Smooth muscle cell (in vitro differentiated cells): ENCODE measurements at regions not wholly inside any gene's neighbourhood (a gene's known extent, or its start where the extent isn't known, plus 50 kb on each side); places are given as distances from the start of the nearest gene placed in this dataset.

Source experiments
- DNase-seq: peaks from one replicate; lab custom pipeline; 2025; ENCODE audit not compliant: unreplicated experiment; lab: John Stamatoyannopoulos, UW
- H2AFZ ChIP-seq: fragments of 200-600 bp; sonication (generic); 2 replicates; pipeline ENCODE4 v1.6.0; 2016; ENCODE audit warnings: antibody characterized with exemption, low read depth, mild to moderate bottlenecking
- H3F3A ChIP-seq: fragments of 200-600 bp; sonication (generic); 2 replicates; pipeline ENCODE4 v1.6.0; 2017; ENCODE audit warnings: antibody characterized with exemption, low read depth
- H3K27ac ChIP-seq: fragments of 200-600 bp; sonication (generic); 2 replicates; pipeline ENCODE4 v1.5.1; 2016; ENCODE audit warnings: low read depth, mild to moderate bottlenecking
- H3K27me3 ChIP-seq: fragments of 200-600 bp; sonication (generic); 2 replicates; pipeline ENCODE4 v1.6.1; 2016; ENCODE audit warnings: low read depth, mild to moderate bottlenecking
- H3K36me3 ChIP-seq: fragments of 200-600 bp; sonication (generic); 2 replicates; pipeline ENCODE4 v1.5.1; 2016; ENCODE audit warnings: low read depth
- H3K4me1 ChIP-seq: fragments of 200-600 bp; sonication (generic); 2 replicates; pipeline ENCODE4 v1.5.1; 2016; ENCODE audit warnings: low read depth
- H3K4me2 ChIP-seq: fragments of 200-600 bp; sonication (generic); 2 replicates; pipeline ENCODE4 v1.6.0; 2016; ENCODE audit warnings: mild to moderate bottlenecking
- H3K4me3 ChIP-seq: fragments of 200-600 bp; sonication (generic); 2 replicates; pipeline ENCODE4 v1.5.1; 2016; ENCODE audit warnings: mild to moderate bottlenecking
- H3K79me2 ChIP-seq: fragments of 200-600 bp; sonication (generic); 2 replicates; pipeline ENCODE4 v1.6.0; 2016; ENCODE audit warnings: low read depth, mild to moderate bottlenecking
- H3K9ac ChIP-seq: fragments of 200-600 bp; sonication (generic); 2 replicates; pipeline ENCODE4 v1.6.0; 2016; ENCODE audit warnings: low read depth
- H3K9me3 ChIP-seq: fragments of 200-600 bp; sonication (generic); replicated peaks from 2 replicates; pipeline ENCODE4 v1.5.1; 2016; ENCODE audit warnings: low read depth
- H4K20me1 ChIP-seq: fragments of 200-600 bp; sonication (generic); 2 replicates; pipeline ENCODE4 v1.6.0; 2016; ENCODE audit warnings: low read depth
- CTCF ChIP-seq: fragments of 200-600 bp; sonication (generic); IDR thresholded peaks from 2 replicates; pipeline ENCODE4 v1.5.1; 2017; ENCODE audit warnings: borderline replicate concordance, mild to moderate bottlenecking, antibody characterized with exemption; ENCODE audit not compliant: insufficient read depth, poor library complexity, severe bottlenecking
- WGBS: methylation state at CpG from one replicate; pipeline ENCODE4 v1.1.7; 2016; ENCODE audit warnings: low lambda C conversion rate; 5-methylcytosine and 5-hydroxymethylcytosine counted together

- Histone ChIP-seq H3K79me2 (no peaks in the 10 kb centered on the region), H4K20me1 (no peaks in the 10 kb centered on the region), H3K27me3 (peaks cover 4% of the 10 kb centered on the region), H3K9ac (no peak overlapping the region), H3K36me3 (no peaks in the 10 kb centered on the region), H3F3A (no peaks in the 10 kb centered on the region), H3K4me3 (no peak overlapping the region), H3K4me2 (no peak overlapping the region), H2AFZ (no peak overlapping the region), H3K9me3 (no peaks in the 10 kb centered on the region), H3K27ac (no peak overlapping the region), H3K4me1 (no peaks in the 10 kb centered on the region)
- no peak for DNase-seq
- no peak for TF ChIP-seq CTCF
- WGBS = 94% methylated on average over 4 of the region's 4 CpGs
Measured at GRCh38 chr13:60679131-60679530, 282.1 kb downstream of the TDRD3 start.

GRCh38 chr13:60671386-60671785, 274.4 kb downstream of the TDRD3 start:
- no peak for DNase-seq
- no peak overlapping the region for H2AFZ ChIP-seq
- no peaks in the 10 kb centered on the region for H3K9me3 ChIP-seq
- peaks cover 4% of the 10 kb centered on the region for H3K27me3 ChIP-seq
- no peak for TF ChIP-seq CTCF
- no peaks in the 10 kb centered on the region for H3K4me1 ChIP-seq
- no peaks in the 10 kb centered on the region for H3F3A ChIP-seq
- no peaks in the 10 kb centered on the region for H3K79me2 ChIP-seq
- no peak overlapping the region for H3K9ac ChIP-seq
- H3K4me3 ChIP-seq = no peak overlapping the region
- H3K4me2 ChIP-seq = no peak overlapping the region
- H4K20me1 ChIP-seq = no peaks in the 10 kb centered on the region
- H3K36me3 ChIP-seq = no peaks in the 10 kb centered on the region
- no peak overlapping the region for H3K27ac ChIP-seq

GRCh38 chr13:60663788-60664187, 266.8 kb downstream of the TDRD3 start:
- H3K36me3 ChIP-seq = no peaks in the 10 kb centered on the region
- no peaks in the 10 kb centered on the region for H3F3A ChIP-seq
- no peak for DNase-seq
- WGBS = 97% methylated on average over 4 of the region's 4 CpGs
- H3K27me3 ChIP-seq = no peaks in the 10 kb centered on the region
- no peak overlapping the region for H3K4me3 ChIP-seq
- H3K9ac ChIP-seq = no peak overlapping the region
- H3K79me2 ChIP-seq = no peaks in the 10 kb centered on the region
- no peaks in the 10 kb centered on the region for H3K9me3 ChIP-seq
- H4K20me1 ChIP-seq = no peaks in the 10 kb centered on the region
- H3K27ac ChIP-seq = no peak overlapping the region
- TF ChIP-seq CTCF = no peak
- no peaks in the 10 kb centered on the region for H3K4me1 ChIP-seq
- no peak overlapping the region for H2AFZ ChIP-seq
- no peak overlapping the region for H3K4me2 ChIP-seq

- no peak for TF ChIP-seq CTCF
- H3K4me2 ChIP-seq = no peak overlapping the region
- H3K9ac ChIP-seq = no peak overlapping the region
- no peak overlapping the region for H2AFZ ChIP-seq
- no peaks in the 10 kb centered on the region for H3K27me3 ChIP-seq
- no peaks in the 10 kb centered on the region for H4K20me1 ChIP-seq
- no peaks in the 10 kb centered on the region for H3K9me3 ChIP-seq
- no peaks in the 10 kb centered on the region for H3K4me1 ChIP-seq
- H3F3A ChIP-seq = no peaks in the 10 kb centered on the region
- no peak overlapping the region for H3K27ac ChIP-seq
- no peaks in the 10 kb centered on the region for H3K79me2 ChIP-seq
- H3K36me3 ChIP-seq = no peaks in the 10 kb centered on the region
- no peak overlapping the region for H3K4me3 ChIP-seq
- WGBS = 96% methylated on average over 1 of the region's 1 CpG
- no peak for DNase-seq
Measured at GRCh38 chr13:60662595-60662994, 265.6 kb downstream of the TDRD3 start.
